ENCODE measurements at regions not wholly inside any gene's neighbourhood (a gene's known extent, or its start where the extent isn't known, plus 50 kb on each side); places are given as distances from the start of the nearest gene placed in this dataset.

- POLR2A ChIA-PET (ENCODE audit: unreplicated experiment), result no interaction called here
- CTCF ChIA-PET, result no interaction called here
- no peak overlapping the region for H2BK20ac ChIP-seq (ENCODE audit: low read depth, low read length)
Observed at GRCh38 chr14:28926122-28926521, 159.5 kb downstream of the FOXG1 start.

More at GRCh38 chr14:28926122-28926521, 159.5 kb downstream of the FOXG1 start:
- Histone ChIP-seq H3K36me3 (ENCODE audit: control insufficient read depth, insufficient read depth, low read length) (no peaks in the 10 kb centered on the region), H2BK120ac (ENCODE audit: low read depth, low read length) (no peak overlapping the region), H3K4me1 (ENCODE audit: control insufficient read depth, insufficient read depth, low read length) (no peaks in the 10 kb centered on the region), H4K91ac (ENCODE audit: insufficient read depth, low read depth, low read length) (no peak overlapping the region), H4K20me1 (ENCODE audit: insufficient read depth, low read length) (no peaks in the 10 kb centered on the region), H4K5ac (ENCODE audit: low read depth, low read length) (no peak overlapping the region), H2BK15ac (ENCODE audit: low read depth, low read length) (no peak overlapping the region), H3K4me2 (ENCODE audit: low read depth, low read length) (no peak overlapping the region), H4K8ac (ENCODE audit: low read depth in 2 of 2, low read length in 2 of 2) (no peak overlapping the region), H3K9ac (ENCODE audit: low read depth, low read length) (no peak overlapping the region), H3K4ac (ENCODE audit: low read depth, low read length) (no peak overlapping the region), H2AFZ (replicated peaks; ENCODE audit: low read length, poor library complexity) (no peak overlapping the region), H3K14ac (replicated peaks; ENCODE audit: low read depth, low read length) (no peak overlapping the region), H3K9me3 (ENCODE audit: control insufficient read depth, insufficient read depth, low read length) (no peaks in the 10 kb centered on the region), H3K18ac (ENCODE audit: low read depth, low read length) (no peak overlapping the region), H3K79me1 (ENCODE audit: low read depth in 1 of 2, low read length in 2 of 2) (no peaks in the 10 kb centered on the region), H3K56ac (ENCODE audit: extremely low read depth, insufficient read depth, low read length) (no peak overlapping the region), H3K27ac (ENCODE audit: insufficient read depth, low read length) (no peak overlapping the region), H3K4me3 (ENCODE audit: insufficient read depth, low read depth, low read length) (no peak overlapping the region), H3K27me3 (ENCODE audit: control insufficient read depth, insufficient read depth, low read length) (no peaks in the 10 kb centered on the region), H2AK5ac (ENCODE audit: low read depth, low read length) (no peak overlapping the region), H3K23ac (ENCODE audit: low read depth, low read length) (no peak overlapping the region), H2BK5ac (ENCODE audit: low read depth, low read length, poor library complexity, severe bottlenecking) (no peak overlapping the region), H2AK9ac (replicated peaks; ENCODE audit: low read depth, low read length, poor library complexity) (no peak overlapping the region), H3K9me1 (ENCODE audit: insufficient read depth, low read length) (no peaks in the 10 kb centered on the region)
- ATAC-seq (ENCODE audit: low read depth) (no peak), DNase-seq (no peak)
- dilution Hi-C loops (cut with HindIII; ENCODE audit: low sequenced_read_pairs, unreplicated experiment) (no loop called here), intact Hi-C loops (cut with micrococcal nuclease) (no loop called here), in situ Hi-C loops (cut with MboI; ENCODE audit: low sequenced_read_pairs) (no loop called here)
- no CpG with 5 or more reads among the region's 1 CpG for WGBS, 2 experiments (ENCODE audit: extremely low coverage in 2 of 2, insufficient read length in 1 of 2)
- no TSS peak for BruUV-seq (replicated peaks)
- TF ChIP-seq RFX5 (IDR thresholded peaks at IDR 0.05; ENCODE audit: low read depth, low read length) (no peak), SMC3 (IDR thresholded peaks at IDR 0.05; ENCODE audit: low read depth, low read length) (no peak), RAD21 (IDR thresholded peaks at IDR 0.05; ENCODE audit: low read length) (no peak)

All from IMR-90 (cell line).